Naive thymus-derived CD4-positive, alpha-beta T cell (primary cell): ENCODE measurements at regions not wholly inside any gene's neighbourhood (a gene's known extent, or its start where the extent isn't known, plus 50 kb on each side); places are given as distances from the start of the nearest gene placed in this dataset.

Experiments
- ATAC-seq: fragments of 150-1000 bp; cut with Tn5 transposase; 2 replicates; pipeline ENCODE4 v1.10.0; 2021; ENCODE audit warnings: mild to moderate bottlenecking, moderate library complexity
- CTCF ChIA-PET: fragments of 350-600 bp; sonication (Branson Sonifier 250); formaldehyde crosslinking; loops from one replicate; lab custom pipeline; 2021; ENCODE audit warnings: antibody characterized with exemption; lab: Charles Lee
- POLR2A ChIA-PET: fragments of 350-600 bp; sonication (Branson Sonifier 250); formaldehyde crosslinking; loops from one replicate; lab custom pipeline; 2021; ENCODE audit warnings: antibody characterized with exemption, inconsistent platforms; lab: Charles Lee
- DNase-seq, 9 donors: peaks; one replicate each; pipeline versions ENCODE4 v3.0.0 to v3.0.0-alpha.2; 2020 to 2022; ENCODE audit warnings: mixed read lengths in 1 of 9
- H3K27ac ChIP-seq: one replicate; pipeline ENCODE4 v1.7.0; 2013; ENCODE audit warnings: mild to moderate bottlenecking, low read depth, low read length, moderate library complexity
- H3K27me3 ChIP-seq, 2 donors: one replicate each; pipeline ENCODE4 v1.7.0; 2013; ENCODE audit warnings: low read length in 2 of 2, mild to moderate bottlenecking in 2 of 2, moderate library complexity in 2 of 2; ENCODE audit not compliant: control insufficient read depth in 2 of 2, insufficient read depth in 2 of 2
- H3K36me3 ChIP-seq, 3 experiments: 1 replicate in 2 of 3; 2 replicates in 1 of 3; pipeline ENCODE4 v1.7.0; 2013; ENCODE audit warnings: low read length in 3 of 3, mild to moderate bottlenecking in 3 of 3, moderate library complexity in 1 of 3; ENCODE audit not compliant: insufficient read depth in 3 of 3, control insufficient read depth in 2 of 3
- H3K4me1 ChIP-seq, 2 donors: one replicate each; pipeline ENCODE4 v1.7.0; 2013; ENCODE audit warnings: low read length in 2 of 2, mild to moderate bottlenecking in 2 of 2, moderate library complexity in 1 of 2; ENCODE audit not compliant: control insufficient read depth in 2 of 2, insufficient read depth in 2 of 2
- H3K4me3 ChIP-seq: 2 replicates; pipeline ENCODE4 v1.7.0; 2013; ENCODE audit warnings: mild to moderate bottlenecking, low read length
- H3K9me3 ChIP-seq, 3 experiments: 1 replicate in 2 of 3; 2 replicates in 1 of 3; pipeline ENCODE4 v1.7.0; 2013; ENCODE audit warnings: low read length in 3 of 3; ENCODE audit not compliant: control insufficient read depth in 2 of 3
- H3K27ac Mint-ChIP-seq, 9 donors: one replicate each; pipeline ENCODE4 v1.8.0; 2020 to 2022; ENCODE audit warnings: mixed read lengths in 9 of 9, mild to moderate bottlenecking in 8 of 9, moderate library complexity in 5 of 9, inconsistent platforms in 2 of 9
- H3K27me3 Mint-ChIP-seq, 5 donors: one replicate each; pipeline ENCODE4 v1.8.0; 2021 to 2022; ENCODE audit warnings: mixed read lengths in 5 of 5, mild to moderate bottlenecking in 1 of 5
- H3K36me3 Mint-ChIP-seq, 5 donors: one replicate each; pipeline ENCODE4 v1.8.0; 2020 to 2022; ENCODE audit warnings: mixed read lengths in 5 of 5, mild to moderate bottlenecking in 3 of 5, inconsistent platforms in 1 of 5
- H3K4me1 Mint-ChIP-seq, 7 donors: one replicate each; pipeline ENCODE4 v1.8.0; 2020 to 2022; ENCODE audit warnings: mixed read lengths in 7 of 7, mild to moderate bottlenecking in 3 of 7, inconsistent platforms in 1 of 7
- H3K4me3 Mint-ChIP-seq, 10 donors: one replicate each; pipeline ENCODE4 v1.8.0; 2020 to 2022; ENCODE audit warnings: mild to moderate bottlenecking in 10 of 10, mixed read lengths in 10 of 10, moderate library complexity in 6 of 10, inconsistent platforms in 2 of 10
- H3K9me3 Mint-ChIP-seq, 11 donors: one replicate each; pipeline ENCODE4 v1.8.0; 2020 to 2022; ENCODE audit warnings: mixed read lengths in 11 of 11, mild to moderate bottlenecking in 4 of 11, inconsistent platforms in 1 of 11, moderate library complexity in 1 of 11
- intact Hi-C, 2 donors: fragments of 100-400 bp; cut with micrococcal nuclease; formaldehyde crosslinking; loops; one replicate each; pipeline ENCODE4 v1.15.1; 2023

DNA sequence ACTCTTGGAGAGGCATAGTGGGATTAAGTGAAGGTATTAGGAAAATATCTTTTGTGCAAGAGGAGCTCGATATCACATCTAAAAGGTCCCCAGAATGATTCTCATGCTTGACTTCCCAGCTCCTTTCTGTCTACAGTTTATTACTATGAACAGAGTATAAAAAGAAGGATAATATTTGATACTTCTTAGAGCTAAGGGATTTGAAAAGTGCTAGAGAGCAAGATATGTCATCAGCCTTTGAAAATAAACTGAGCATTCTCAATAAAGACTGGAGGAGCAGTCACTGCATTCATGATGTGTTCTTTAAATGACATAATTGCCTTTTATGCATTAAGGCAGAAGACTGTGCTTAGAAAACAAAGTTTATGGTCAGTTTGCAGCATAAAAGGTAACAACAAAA is 543.2 kb upstream of the NRXN1 start:
- no peak overlapping the region for H3K4me3 ChIP-seq
- intact Hi-C loops: no loop called here
- ChIA-PET CTCF (no interaction called here), POLR2A (no interaction called here)
- H3K36me3 ChIP-seq: no peaks in the 10 kb centered on the region
- H3K27me3 Mint-ChIP-seq: no peaks in the 10 kb centered on the region
- peaks cover 1 to 20% (median 4%) of the 10 kb centered on the region in 11 donors for H3K9me3 Mint-ChIP-seq
- H3K36me3 Mint-ChIP-seq: no peaks in the 10 kb centered on the region
- no peaks in the 10 kb centered on the region for H3K9me3 ChIP-seq
- ATAC-seq (no peak), DNase-seq (no peak)
- H3K4me3 Mint-ChIP-seq: no peak overlapping the region
- H3K4me1 Mint-ChIP-seq: no peaks in the 10 kb centered on the region
- no peak overlapping the region for H3K27ac Mint-ChIP-seq
- no peaks in the 10 kb centered on the region for H3K4me1 ChIP-seq
- no peak overlapping the region for H3K27ac ChIP-seq
- no peaks in the 10 kb centered on the region for H3K27me3 ChIP-seq

DNA sequence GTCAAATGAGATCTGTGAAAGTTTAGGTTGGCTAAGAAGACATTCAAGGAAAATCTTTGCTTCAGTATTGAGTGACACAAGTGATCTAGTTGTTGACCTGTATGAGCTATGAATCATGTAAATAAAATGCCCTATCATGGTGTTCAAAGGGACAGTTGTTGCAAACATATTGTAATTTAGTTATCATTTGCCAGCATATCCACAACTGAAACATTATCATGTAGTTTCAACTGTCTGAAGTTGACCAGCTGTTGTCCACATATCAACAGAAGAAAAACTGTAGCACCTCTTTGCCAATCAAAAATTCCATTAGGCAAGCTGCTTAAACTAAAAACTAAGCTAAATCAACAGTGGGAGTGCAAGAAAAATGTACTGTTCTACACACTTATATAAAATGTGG is 527.1 kb upstream of the NRXN1 start:
- H3K9me3 ChIP-seq: no peaks in the 10 kb centered on the region
- DNase-seq: no peak
- Mint-ChIP-seq H3K4me1 (no peaks in the 10 kb centered on the region), H3K9me3 (peaks cover 0 to 15% (median 2%) of the 10 kb centered on the region in 11 donors), H3K4me3 (no peak overlapping the region), H3K27me3 (no peaks in the 10 kb centered on the region), H3K36me3 (no peaks in the 10 kb centered on the region), H3K27ac (no peak overlapping the region)
- no peak for ATAC-seq
- CTCF ChIA-PET: no interaction called here
- no peaks in the 10 kb centered on the region for H3K27me3 ChIP-seq
- no peak overlapping the region for H3K4me3 ChIP-seq
- no peaks in the 10 kb centered on the region for H3K4me1 ChIP-seq
- POLR2A ChIA-PET: interaction anchor here (0.7 kb wide), 1 partner anchor 216 kb away, joined by 3 read pairs; no protein-coding TSS in a partner anchor
- no peaks in the 10 kb centered on the region for H3K36me3 ChIP-seq
- no peak overlapping the region for H3K27ac ChIP-seq
- intact Hi-C loops: no loop called here

DNA sequence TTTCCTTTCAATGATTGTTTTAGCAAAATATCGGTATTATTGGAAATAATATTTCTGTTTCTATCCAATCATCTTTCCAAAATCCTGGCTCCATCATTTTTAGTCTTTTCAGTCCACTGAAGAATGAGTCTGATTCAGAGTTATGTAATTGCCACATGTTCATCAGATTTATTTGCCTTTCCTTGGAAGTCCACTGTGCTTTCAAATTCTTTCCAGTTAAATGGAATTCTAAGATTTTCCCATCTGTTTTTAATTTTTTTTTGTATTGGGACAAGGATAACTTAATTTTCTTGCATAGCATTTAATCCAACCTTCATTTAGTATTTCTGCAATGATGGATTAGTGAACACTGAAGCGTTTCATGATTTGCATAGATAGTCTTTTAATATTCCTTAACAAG is 521.5 kb upstream of the NRXN1 start:
- Histone ChIP-seq H3K36me3 (no peaks in the 10 kb centered on the region), H3K27me3 (no peaks in the 10 kb centered on the region), H3K4me1 (no peaks in the 10 kb centered on the region), H3K4me3 (no peak overlapping the region), H3K9me3 (no peaks in the 10 kb centered on the region), H3K27ac (no peak overlapping the region)
- POLR2A ChIA-PET: no interaction called here
- no peak overlapping the region for H3K27ac Mint-ChIP-seq
- H3K9me3 Mint-ChIP-seq: peaks cover 0 to 18% (median 2%) of the 10 kb centered on the region in 11 donors
- intact Hi-C loops: no loop called here
- no peaks in the 10 kb centered on the region for H3K36me3 Mint-ChIP-seq
- no peaks in the 10 kb centered on the region for H3K27me3 Mint-ChIP-seq
- ATAC-seq (no peak), DNase-seq (no peak)
- no peaks in the 10 kb centered on the region for H3K4me1 Mint-ChIP-seq
- no peak overlapping the region for H3K4me3 Mint-ChIP-seq
- CTCF ChIA-PET: no interaction called here

DNA sequence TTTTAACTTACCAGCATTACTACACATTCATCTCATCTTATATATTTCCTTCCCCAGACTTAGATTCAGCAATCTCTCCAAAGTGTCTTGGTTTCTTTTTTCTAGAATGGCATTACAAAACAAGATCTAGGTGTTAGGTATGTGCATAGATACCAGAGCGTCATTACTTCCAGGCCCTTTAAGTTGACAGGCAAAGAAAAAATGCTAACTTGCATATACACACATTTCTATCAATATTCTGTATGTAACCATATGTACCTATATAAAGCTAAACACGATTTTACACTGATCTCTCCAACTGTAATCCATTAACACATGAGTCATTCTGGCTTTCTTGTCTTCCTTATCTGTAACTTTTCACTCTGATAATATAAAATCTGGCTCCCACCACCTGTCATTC is 503.8 kb upstream of the NRXN1 start:
- H3K27ac ChIP-seq: no peak overlapping the region
- H3K4me3 Mint-ChIP-seq: no peak overlapping the region
- no peaks in the 10 kb centered on the region for H3K9me3 ChIP-seq
- CTCF ChIA-PET: no interaction called here
- H3K9me3 Mint-ChIP-seq: peaks cover 0 to 29% (median 11%) of the 10 kb centered on the region in 11 donors
- POLR2A ChIA-PET: no interaction called here
- H3K27me3 Mint-ChIP-seq: no peaks in the 10 kb centered on the region
- no peaks in the 10 kb centered on the region for H3K36me3 ChIP-seq
- H3K4me1 ChIP-seq: no peaks in the 10 kb centered on the region
- ATAC-seq: no peak
- H3K4me3 ChIP-seq: no peak overlapping the region
- no peaks in the 10 kb centered on the region for H3K27me3 ChIP-seq
- intact Hi-C loops: no loop called here
- H3K4me1 Mint-ChIP-seq: no peaks in the 10 kb centered on the region
- no peak overlapping the region for H3K27ac Mint-ChIP-seq
- no peaks in the 10 kb centered on the region for H3K36me3 Mint-ChIP-seq
- no peak for DNase-seq

- intact Hi-C loops: no loop called here
- DNase-seq: no peak
- Histone ChIP-seq H3K9me3 (no peaks in the 10 kb centered on the region), H3K4me3 (no peak overlapping the region), H3K27ac (no peak overlapping the region), H3K36me3 (no peaks in the 10 kb centered on the region), H3K4me1 (no peaks in the 10 kb centered on the region), H3K27me3 (no peaks in the 10 kb centered on the region)
- no peak overlapping the region for H3K27ac Mint-ChIP-seq
- POLR2A ChIA-PET: no interaction called here
- ATAC-seq: no peak
- no peak overlapping the region for H3K4me3 Mint-ChIP-seq
- H3K9me3 Mint-ChIP-seq: peaks cover 0 to 25% (median 10%) of the 10 kb centered on the region in 11 donors
- CTCF ChIA-PET: no interaction called here
- no peaks in the 10 kb centered on the region for H3K4me1 Mint-ChIP-seq
- no peaks in the 10 kb centered on the region for H3K27me3 Mint-ChIP-seq
- no peaks in the 10 kb centered on the region for H3K36me3 Mint-ChIP-seq
These were observed 502.2 kb upstream of the NRXN1 start for GRCh38 chr2:51534166-51534565.

- H3K4me1 ChIP-seq: no peaks in the 10 kb centered on the region
- no peaks in the 10 kb centered on the region for H3K27me3 Mint-ChIP-seq
- peaks cover 0 to 3% (median 0%) of the 10 kb centered on the region in 3 experiments for H3K9me3 ChIP-seq
- H3K9me3 Mint-ChIP-seq: peaks cover 0 to 24% (median 8%) of the 10 kb centered on the region in 11 donors
- no peaks in the 10 kb centered on the region for H3K4me1 Mint-ChIP-seq
- CTCF ChIA-PET: no interaction called here
- POLR2A ChIA-PET: interaction anchor here (0.6 kb wide), 1 partner anchor 775 kb away, joined by 3 read pairs; no protein-coding TSS in a partner anchor
- no peak overlapping the region for H3K27ac Mint-ChIP-seq
- H3K27ac ChIP-seq: no peak overlapping the region
- no peak overlapping the region for H3K4me3 ChIP-seq
- H3K4me3 Mint-ChIP-seq: no peak overlapping the region
- no peaks in the 10 kb centered on the region for H3K27me3 ChIP-seq
- peaks cover 0 to 4% (median 0%) of the 10 kb centered on the region in 5 donors for H3K36me3 Mint-ChIP-seq
- intact Hi-C loops: no loop called here
- H3K36me3 ChIP-seq: no peaks in the 10 kb centered on the region
- DNase-seq (no peak), ATAC-seq (no peak)
These were observed 496.2 kb upstream of the NRXN1 start for GRCh38 chr2:51528156-51528555.

DNA sequence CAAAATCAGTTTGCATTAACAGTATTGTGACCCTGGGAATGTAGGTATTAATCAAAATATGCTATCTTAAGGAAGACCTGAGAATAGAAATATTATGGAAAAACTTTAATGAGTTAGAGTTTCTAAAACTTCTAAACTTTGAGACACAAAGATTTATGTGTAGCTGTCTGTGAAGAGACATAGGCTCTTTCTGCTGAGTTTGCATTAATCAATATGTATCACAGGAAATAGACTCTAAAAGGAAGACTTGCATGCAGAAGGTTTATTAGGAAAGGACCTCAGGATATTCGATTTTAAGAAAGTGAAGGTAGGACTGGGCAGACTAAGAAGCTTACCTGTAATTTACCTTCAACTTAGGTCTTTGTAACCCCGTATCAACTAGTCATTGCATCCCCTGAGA is 494.8 kb upstream of the NRXN1 start:
- no peak overlapping the region for H3K4me3 Mint-ChIP-seq

More for the DNA sequence above, 494.8 kb upstream of the NRXN1 start:
- Histone ChIP-seq H3K27ac (no peak overlapping the region), H3K9me3 (peaks cover 0 to 3% (median 0%) of the 10 kb centered on the region in 3 experiments), H3K4me1 (no peaks in the 10 kb centered on the region), H3K36me3 (no peaks in the 10 kb centered on the region), H3K4me3 (no peak overlapping the region), H3K27me3 (no peaks in the 10 kb centered on the region)
- ATAC-seq: no peak
- no peaks in the 10 kb centered on the region for H3K4me1 Mint-ChIP-seq
- no peak for DNase-seq
- H3K27me3 Mint-ChIP-seq: no peaks in the 10 kb centered on the region
- peaks cover 0 to 4% (median 0%) of the 10 kb centered on the region in 5 donors for H3K36me3 Mint-ChIP-seq
- CTCF ChIA-PET: no interaction called here
- peaks cover 0 to 19% (median 8%) of the 10 kb centered on the region in 11 donors for H3K9me3 Mint-ChIP-seq
- H3K27ac Mint-ChIP-seq: no peak overlapping the region
- intact Hi-C loops: no loop called here
- POLR2A ChIA-PET: no interaction called here
